Stimulated activated CD4-positive, alpha-beta T cell treated with anti-CD3 and anti-CD28 coated beads, Interleukin-4, amount 100 ng/mL, for 24 hours (primary cell): ENCODE measurements at regions not wholly inside any gene's neighbourhood (a gene's known extent, or its start where the extent isn't known, plus 50 kb on each side); places are given as distances from the start of the nearest gene placed in this dataset.

Experiments
- DNase-seq: peaks from one replicate; pipeline ENCODE4 v3.0.0-alpha.2; 2020

DNA sequence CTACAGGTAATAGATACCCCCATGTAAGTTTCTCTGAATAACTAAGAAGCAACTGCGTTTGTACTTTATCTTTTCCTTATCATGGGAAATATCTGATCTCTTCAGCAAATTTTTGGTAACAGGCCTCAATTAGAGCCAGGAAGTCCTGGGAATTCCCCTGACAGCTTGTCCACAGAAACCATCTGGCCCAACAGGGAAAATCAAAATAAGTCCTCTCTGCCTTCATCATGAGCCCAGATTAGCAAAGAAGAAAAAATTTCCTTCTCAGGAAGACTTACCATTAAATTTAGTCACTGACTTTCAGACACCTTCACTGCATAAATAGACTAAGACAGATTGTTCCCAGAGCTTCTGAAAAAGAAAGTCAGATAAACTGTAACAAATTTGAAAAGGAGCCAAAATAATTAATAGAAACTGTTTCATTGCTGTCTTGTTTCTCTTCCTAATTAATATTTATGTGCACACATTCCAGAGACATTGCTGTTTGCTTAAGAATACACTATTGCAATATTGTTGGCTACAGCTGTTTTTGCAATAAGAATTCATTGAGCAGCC, 278.1 kb upstream of the FAT3 start:
- no peak for DNase-seq

- no peak for DNase-seq
Measured at GRCh38 chr11:91935120-91935519, 289.5 kb upstream of the FAT3 start.

DNA sequence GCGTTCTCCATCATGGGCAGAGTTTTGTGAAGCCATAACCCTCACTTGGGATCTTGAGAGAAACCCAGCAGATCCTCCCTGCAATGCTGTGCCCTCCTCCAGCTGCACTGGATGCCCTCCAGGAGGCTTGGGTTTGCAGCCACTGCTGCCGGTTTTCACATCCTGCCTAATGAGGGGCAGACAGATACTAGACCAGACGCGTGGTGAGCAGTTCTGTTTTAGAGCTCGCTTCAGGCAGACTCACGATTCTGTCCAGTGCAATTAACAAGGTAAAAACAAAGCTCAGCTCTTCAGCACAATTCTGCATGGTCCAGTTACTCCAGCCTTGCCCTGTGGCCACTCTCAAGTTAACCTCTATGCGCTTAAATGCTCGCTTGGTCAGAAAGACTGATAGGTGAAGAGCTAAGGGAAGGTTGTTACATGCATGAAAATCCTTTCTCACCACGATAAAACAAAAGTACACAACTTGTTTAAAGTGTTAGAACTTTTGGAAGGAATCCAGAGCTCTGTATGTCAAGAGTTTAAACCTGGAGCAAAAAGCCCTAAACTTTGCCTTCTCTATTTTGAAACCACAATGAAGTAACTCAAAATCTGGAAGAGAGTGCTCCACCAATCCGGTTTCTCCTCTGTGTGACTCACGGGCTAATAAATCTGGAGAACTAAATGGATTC, 292.3 kb upstream of the FAT3 start:
- no peak for DNase-seq

DNA sequence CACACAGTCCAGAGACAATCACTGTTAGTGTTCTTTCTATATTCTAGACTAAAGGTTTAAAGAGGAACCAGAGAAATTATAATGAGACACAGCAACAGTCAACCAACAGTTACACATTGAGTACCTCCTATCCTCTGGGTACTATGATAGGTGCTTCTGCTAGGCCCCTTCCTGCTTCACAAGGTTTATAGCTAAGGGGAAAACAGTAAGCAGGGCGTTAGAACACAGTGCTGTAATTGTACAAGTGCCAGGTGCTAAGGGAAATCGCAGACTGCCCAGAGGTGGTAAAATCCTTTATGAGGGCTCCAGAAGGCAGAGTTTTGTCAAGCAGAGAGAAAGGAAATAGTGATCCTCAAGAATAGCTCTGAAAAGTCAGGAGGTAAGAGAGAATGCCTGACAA, 297.2 kb upstream of the FAT3 start:
- no peak for DNase-seq

DNA sequence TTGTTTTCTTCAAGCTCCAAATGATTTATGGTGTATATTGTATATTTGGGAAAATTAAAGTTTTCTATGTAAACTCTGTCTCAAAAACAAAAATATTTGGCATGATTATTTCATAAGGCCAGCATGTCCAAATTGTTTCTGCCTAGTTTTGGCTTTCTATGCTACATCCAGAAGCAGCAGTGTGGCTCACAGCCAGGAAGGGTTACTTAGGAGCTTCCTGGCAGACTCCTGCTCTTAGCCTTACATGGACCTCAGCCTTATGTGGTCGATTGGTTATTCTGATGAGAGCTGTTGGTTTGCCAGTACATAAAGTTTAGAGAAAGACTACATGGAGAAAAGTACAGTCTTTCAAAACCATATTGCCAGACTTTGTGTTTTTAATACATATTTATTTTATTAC, 297.7 kb upstream of the FAT3 start:
- DNase-seq = no peak

DNA sequence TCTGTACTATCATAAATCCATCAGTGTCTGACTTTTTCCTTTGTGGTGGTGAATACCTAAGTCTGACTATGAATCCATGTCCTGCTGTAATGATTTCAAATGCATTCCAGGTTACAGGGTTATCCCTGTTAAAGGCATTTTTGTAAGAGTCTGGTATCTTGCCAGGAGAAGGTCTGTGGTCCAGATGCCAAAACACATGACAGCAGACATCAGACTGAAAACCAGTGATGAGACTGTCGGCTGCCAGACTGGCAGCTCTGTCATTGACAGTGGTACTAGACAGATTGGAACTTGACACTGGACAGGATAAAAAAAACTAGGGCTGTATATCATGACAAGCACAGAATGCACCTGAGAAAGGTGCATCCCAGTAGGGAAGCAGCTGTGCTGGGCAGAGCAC, 301.8 kb upstream of the FAT3 start:
- DNase-seq = no peak

DNA sequence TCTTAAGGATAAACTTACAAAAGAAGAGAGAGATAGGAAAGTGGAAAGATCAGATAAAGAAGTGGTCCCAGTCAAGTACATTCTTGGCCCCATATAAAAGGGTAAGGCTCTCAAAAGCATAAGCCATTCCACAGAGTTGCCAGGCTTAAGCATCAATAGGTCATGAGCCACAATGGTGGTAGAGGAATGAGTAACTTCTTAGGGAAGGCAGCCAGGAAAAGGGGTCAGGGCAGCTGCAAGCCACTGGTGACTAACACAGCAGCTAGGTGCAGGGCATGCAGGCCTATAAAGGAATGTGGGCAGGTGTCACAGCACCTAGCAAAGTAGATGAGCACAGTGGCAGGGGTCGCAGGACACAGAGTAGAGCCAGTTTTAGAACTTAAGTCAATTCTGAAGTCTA, 302.6 kb upstream of the FAT3 start:
- DNase-seq = no peak

DNA sequence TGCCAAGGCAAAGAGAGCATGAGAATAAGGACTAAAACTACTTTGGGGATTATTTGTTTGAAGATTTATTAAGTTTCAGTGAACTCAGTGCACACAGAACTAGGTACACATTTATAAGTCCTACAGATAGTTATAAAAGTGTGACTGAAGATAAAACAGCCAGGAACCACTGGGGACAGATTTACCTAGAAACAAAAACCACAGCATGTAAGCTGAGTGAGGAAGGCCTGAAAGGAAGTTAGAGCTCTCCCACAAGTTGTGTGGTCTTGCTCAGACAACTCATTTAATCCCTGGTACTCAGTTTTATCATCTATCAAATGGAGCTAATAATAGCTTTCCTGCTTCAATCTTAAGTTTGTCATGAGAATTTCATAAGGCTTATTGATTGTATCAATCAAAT, 311.2 kb upstream of the FAT3 start:
- DNase-seq = no peak

- no peak for DNase-seq
Measured at GRCh38 chr11:91912322-91912721, 312.3 kb upstream of the FAT3 start.

DNA sequence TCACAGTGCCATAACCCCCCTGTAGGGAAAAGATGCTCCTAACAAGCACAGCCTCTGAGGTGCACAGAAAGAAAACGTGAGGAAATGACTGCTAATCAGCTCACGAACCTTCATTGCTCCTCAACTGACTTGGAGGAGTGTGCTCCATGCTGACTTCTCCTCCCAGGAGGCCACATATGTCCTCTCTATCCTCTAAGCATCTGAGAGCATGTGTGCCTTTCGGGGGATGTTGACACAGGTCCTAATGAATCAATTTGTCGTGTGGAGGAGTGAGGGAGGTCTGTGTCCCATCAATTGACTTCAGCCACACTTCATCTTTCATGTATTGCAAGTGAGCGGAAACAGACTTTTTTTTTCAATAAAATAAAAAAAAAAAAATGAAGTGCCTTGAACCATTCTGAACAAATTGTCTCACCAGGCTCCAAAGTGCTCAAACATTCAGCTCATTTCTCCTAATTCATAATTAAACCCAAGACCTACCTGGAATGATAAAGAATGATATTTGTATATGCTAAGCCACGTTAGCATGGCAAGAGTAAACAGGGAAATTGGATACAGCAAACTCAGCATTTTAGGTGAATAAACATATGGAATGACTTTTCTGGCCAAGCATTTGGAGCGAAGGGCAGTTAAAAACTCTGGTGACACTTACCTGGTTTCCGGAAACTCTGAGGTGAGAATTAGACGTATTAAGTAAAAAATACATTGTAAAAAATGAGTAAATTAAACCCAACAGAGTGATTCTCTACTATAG, 317.6 kb upstream of the FAT3 start:
- DNase-seq = no peak

- DNase-seq = no peak
Measured at GRCh38 chr11:91904792-91905785, 319.5 kb upstream of the FAT3 start.

- no peak for DNase-seq
Measured at GRCh38 chr11:91902312-91902711, 322.3 kb upstream of the FAT3 start.

DNA sequence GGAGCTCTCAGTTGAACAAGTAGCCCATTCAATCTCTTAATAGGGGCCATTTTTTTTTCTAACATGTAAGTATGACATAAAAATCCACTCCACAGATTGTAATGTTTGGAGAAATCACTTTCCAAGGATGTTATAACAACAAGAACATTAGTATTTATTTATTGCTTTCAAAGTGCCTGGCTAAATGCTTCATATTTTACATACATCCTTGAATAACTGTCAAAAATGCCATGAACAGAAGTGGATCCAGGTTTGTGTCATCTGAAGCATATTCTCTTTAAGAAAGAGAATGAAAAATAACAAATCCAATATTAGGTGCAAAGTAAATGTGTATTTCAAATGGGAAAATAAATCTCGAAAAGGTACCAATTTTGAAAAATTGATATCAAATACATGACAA, 344.0 kb upstream of the FAT3 start:
- DNase-seq = no peak

DNA sequence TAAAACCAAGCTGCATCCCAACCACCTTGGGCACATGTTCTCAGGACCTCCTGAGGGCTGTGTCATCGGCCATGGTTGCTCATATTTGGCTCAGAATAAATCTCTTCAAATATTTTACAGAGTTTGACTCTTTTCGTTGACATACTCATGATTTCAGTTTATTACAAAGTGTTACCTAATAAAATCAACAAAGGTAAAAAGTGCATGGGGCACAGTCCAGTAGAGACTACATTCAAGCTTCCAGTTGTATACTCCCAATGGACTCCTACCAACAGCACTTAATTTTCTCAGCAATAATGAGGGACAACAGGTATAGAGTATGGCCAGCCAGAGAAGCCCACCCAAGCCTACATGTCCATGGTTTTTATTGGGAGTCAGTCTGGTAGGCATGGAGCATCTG, 347.9 kb upstream of the FAT3 start:
- DNase-seq = no peak

GRCh38 chr11:91872243-91872642, 352.4 kb upstream of the FAT3 start:
- DNase-seq = no peak

GRCh38 chr11:91871791-91872190, 352.8 kb upstream of the FAT3 start:
- DNase-seq = no peak

DNA sequence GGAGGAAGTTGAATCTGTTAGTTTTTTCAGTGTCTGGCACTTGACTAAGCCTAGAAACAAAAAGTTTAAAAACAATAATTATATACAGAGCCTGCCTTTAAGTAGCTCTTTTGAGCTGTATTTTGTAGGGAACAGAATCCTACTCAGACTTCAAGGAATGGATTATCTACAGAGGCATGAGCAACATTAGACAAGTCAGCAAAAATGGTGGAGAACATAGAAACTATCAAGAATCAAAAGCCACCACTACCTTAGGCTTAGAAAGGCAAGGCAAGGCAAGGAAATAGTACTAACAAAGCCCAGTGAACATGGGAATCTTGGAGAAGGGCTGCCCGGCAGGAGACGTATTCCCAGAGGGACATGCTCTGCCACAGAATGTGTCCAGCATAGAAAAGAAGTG, 353.6 kb upstream of the FAT3 start:
- DNase-seq = no peak

DNA sequence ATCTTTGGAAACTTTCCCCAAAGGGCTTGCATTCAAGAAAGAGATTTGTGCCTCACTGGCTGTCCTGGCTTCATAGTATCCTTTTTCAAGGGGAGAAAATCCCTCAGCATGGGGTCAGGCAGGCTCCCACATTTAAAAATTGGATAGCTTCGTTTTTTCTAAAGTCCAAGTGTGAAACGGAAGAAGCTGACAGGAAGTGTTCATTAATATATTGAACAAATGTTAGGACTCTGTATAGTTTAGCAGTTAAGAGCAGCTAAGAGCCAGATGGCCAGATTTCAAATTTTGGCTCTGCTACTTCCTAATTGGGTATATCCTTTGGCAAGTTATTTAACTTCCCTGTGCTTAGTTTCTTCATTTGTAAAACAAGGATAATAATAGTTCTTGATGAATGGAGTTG, 354.9 kb upstream of the FAT3 start:
- no peak for DNase-seq

DNA sequence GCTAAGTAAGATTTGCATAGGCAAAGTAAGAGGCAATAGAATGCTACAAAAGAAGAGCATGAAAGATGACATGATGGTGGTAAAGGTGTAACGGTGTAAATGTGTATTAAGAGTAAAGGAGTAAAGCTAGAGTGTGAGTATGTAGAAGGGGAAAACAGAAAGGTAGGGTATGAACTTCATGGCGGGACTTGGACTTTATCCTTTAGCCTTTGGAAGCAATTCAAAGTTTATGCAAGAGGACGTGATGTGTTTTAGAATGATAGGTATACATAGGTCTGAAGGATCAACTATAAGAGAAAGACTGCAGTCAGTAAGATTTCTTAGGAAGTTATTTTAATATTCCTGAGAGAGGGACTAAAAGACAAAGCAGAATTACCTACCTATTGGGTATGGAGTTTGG, 358.0 kb upstream of the FAT3 start:
- DNase-seq = no peak

DNA sequence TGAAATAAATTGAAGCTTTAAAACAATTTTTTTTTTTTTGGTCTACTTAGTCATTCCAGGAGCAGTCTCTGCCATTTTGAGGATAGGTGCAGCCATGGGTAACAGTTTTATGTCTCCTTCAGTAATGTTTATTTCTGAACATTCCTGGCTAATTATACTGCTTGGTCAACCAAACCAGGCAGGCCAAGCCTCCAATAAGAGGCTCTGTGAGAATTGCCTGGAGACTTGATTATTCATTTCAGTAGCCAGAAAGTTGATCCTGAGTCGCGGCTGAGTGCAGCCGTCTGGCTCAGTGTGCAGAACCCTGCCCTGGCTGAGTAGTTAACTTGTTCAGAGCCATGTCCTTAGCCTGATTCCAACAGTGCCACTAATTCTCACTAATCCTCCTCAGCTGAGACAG, 364.0 kb upstream of the FAT3 start:
- no peak for DNase-seq

DNA sequence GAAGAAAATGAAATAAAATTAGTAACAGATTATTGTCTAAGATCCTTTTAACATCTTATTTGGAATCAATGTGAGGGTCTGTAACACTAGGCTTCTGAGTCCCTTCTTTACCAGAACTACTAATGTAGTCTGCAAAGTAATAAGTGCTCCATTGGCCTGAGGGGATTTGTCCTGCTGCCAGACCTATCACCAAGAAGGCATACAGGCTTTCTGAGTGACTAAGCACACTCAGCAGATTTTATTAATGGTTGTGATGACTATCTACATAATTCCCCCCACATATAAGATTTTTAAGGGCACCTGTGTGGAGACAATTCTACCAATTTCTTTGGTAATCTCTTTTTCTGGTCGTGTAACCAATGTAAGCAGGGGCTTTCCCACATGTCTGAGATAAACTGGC, 365.0 kb upstream of the FAT3 start:
- no peak for DNase-seq

GRCh38 chr11:91857179-91857578, 367.4 kb upstream of the FAT3 start:
- DNase-seq = no peak

- no peak for DNase-seq
Measured at GRCh38 chr11:91854780-91855179, 369.8 kb upstream of the FAT3 start.
